HCT116 (cell line): ENCODE measurements at regions not wholly inside any gene's neighbourhood (a gene's known extent, or its start where the extent isn't known, plus 50 kb on each side); places are given as distances from the start of the nearest gene placed in this dataset.

Source experiments
- ATAC-seq: fragments of 200-7000 bp; cut with Tn5 transposase; 2 replicates; pipeline ENCODE4 v1.9.1; 2020; ENCODE audit warnings: mild to moderate bottlenecking, moderate library complexity
- BruUV-seq: library from RNA; stranded (reverse); fragments of 400-500 nt; replicated peaks from 2 replicates; lab custom pipeline; 2021; lab: Mats Ljungman, UMichigan
- CTCF ChIA-PET: fragments of 300-600 bp; sonication (Branson Sonifier 250); formaldehyde crosslinking; loops from one replicate; lab custom pipeline; 2021; ENCODE audit warnings: antibody characterized with exemption; lab: Charles Lee
- POLR2A ChIA-PET: fragments of 300-600, 350-600 bp; sonication (Branson Sonifier 250); formaldehyde crosslinking; loops from one replicate; lab custom pipeline; 2021; ENCODE audit warnings: antibody characterized with exemption; lab: Charles Lee
- RAD21 ChIA-PET, 2 experiments: fragments of 300-600 bp; sonication (Branson Sonifier 250); formaldehyde crosslinking; loops; one replicate each; lab custom pipeline; 2023; ENCODE audit warnings: low total read pairs in 2 of 2; ENCODE audit not compliant: uncharacterized antibody in 2 of 2, unreplicated experiment in 2 of 2, low non-redundant PET in 1 of 2; lab: Charles Lee
- DNase-seq: peaks from one replicate; pipeline ENCODE4 v3.0.0-alpha.2; 2010; ENCODE audit warnings: low read depth, low spot score
- H2AFZ ChIP-seq: fragments of 200-600 bp; shearing (Covaris generic), sonication (generic); 2 replicates; pipeline ENCODE4 v1.6.1; 2017; ENCODE audit warnings: low read depth, mixed run types, mixed read lengths, antibody characterized with exemption, low read length; ENCODE audit not compliant: poor library complexity, severe bottlenecking
- H3K27ac ChIP-seq: 2 replicates; pipeline ENCODE4 v1.5.1; 2012; ENCODE audit warnings: low read depth, low read length
- H3K27me3 ChIP-seq: fragments of 200-600 bp; sonication (generic); 2 replicates; pipeline ENCODE4 v1.6.1; 2016; ENCODE audit warnings: mixed run types, low read length, mixed read lengths; ENCODE audit not compliant: insufficient read depth
- H3K36me3 ChIP-seq, 2 experiments: fragments of 200-500 bp in 1 of 2; fragments of 200-600 bp in 1 of 2; sonication (Bioruptor generic) in 1 of 2; sonication (generic) in 1 of 2; 2 replicates each; pipeline versions ENCODE4 v1.5.1 to v1.6.1; 2014 to 2016; ENCODE audit warnings: low read length in 2 of 2, inconsistent platforms in 1 of 2, mixed read lengths in 1 of 2, mixed run types in 1 of 2; ENCODE audit not compliant: insufficient read depth in 2 of 2, control insufficient read depth in 1 of 2
- H3K4me1 ChIP-seq, 2 experiments: fragments of 200-600 bp in 1 of 2; sonication (generic) in 1 of 2; 2 replicates each; pipeline versions ENCODE4 v1.5.1 to v1.6.1; 2012 to 2017; ENCODE audit warnings: low read length in 2 of 2, inconsistent platforms in 1 of 2, mild to moderate bottlenecking in 1 of 2, mixed read lengths in 1 of 2, mixed run types in 1 of 2, moderate library complexity in 1 of 2; ENCODE audit not compliant: insufficient read depth in 2 of 2, control insufficient read depth in 1 of 2
- H3K4me2 ChIP-seq: fragments of 200-600 bp; sonication (generic); 2 replicates; pipeline ENCODE4 v1.6.1; 2017; ENCODE audit warnings: mixed run types, low read length, mixed read lengths
- H3K4me3 ChIP-seq, 2 experiments: fragments of 200-600 bp in 1 of 2; sonication (generic) in 1 of 2; replicated peaks in 1 of 2; 2 replicates each; pipeline ENCODE4 v1.5.1; 2011 to 2016; ENCODE audit warnings: low read length in 2 of 2, control low read depth in 1 of 2, low read depth in 1 of 2, mild to moderate bottlenecking in 1 of 2, mixed read lengths in 1 of 2, mixed run types in 1 of 2
- H3K79me2 ChIP-seq: fragments of 200-600 bp; sonication (generic); 2 replicates; pipeline ENCODE4 v1.6.1; 2017; ENCODE audit warnings: mild to moderate bottlenecking, mixed run types, low read length, moderate library complexity, mixed read lengths; ENCODE audit not compliant: insufficient read depth
- H3K9ac ChIP-seq: fragments of 200-600 bp; sonication (generic); 2 replicates; pipeline ENCODE4 v1.6.1; 2016; ENCODE audit warnings: low read length, mixed read lengths
- H3K9me2 ChIP-seq: fragments of 200-600 bp; sonication (generic), shearing (Covaris generic); 2 replicates; pipeline ENCODE4 v1.6.1; 2017; ENCODE audit warnings: mixed run types, mild to moderate bottlenecking, moderate library complexity; ENCODE audit not compliant: insufficient read depth
- H3K9me3 ChIP-seq, 2 experiments: fragments of 200-500 bp in 1 of 2; fragments of 200-600 bp in 1 of 2; sonication (Bioruptor generic) in 1 of 2; sonication (generic) in 1 of 2; 2 replicates each; pipeline ENCODE4 v1.6.1; 2014 to 2017; ENCODE audit warnings: low read length in 2 of 2, mixed read lengths in 2 of 2, inconsistent platforms in 1 of 2, low read depth in 1 of 2, mild to moderate bottlenecking in 1 of 2, mixed run types in 1 of 2, moderate library complexity in 1 of 2; ENCODE audit not compliant: control insufficient read depth in 1 of 2, insufficient read depth in 1 of 2
- H4K20me1 ChIP-seq: fragments of 200-600 bp; sonication (generic), shearing (Covaris generic); 2 replicates; pipeline ENCODE4 v1.6.1; 2017; ENCODE audit warnings: mixed run types, mild to moderate bottlenecking, moderate library complexity; ENCODE audit not compliant: insufficient read depth
- CBX3 ChIP-seq: IDR thresholded peaks from 2 replicates; pipeline ENCODE4 v1.6.1; 2012; ENCODE audit warnings: low read depth
- FOSL1 ChIP-seq: IDR thresholded peaks from 2 replicates; pipeline ENCODE4 v1.6.1; 2012; ENCODE audit warnings: low read depth
- JUND ChIP-seq: IDR thresholded peaks from 2 replicates; pipeline ENCODE4 v1.6.1; 2012
- POLR2A ChIP-seq: IDR thresholded peaks from 2 replicates; pipeline ENCODE4 v1.7.0; 2011; ENCODE audit warnings: borderline replicate concordance; ENCODE audit not compliant: insufficient read depth, insufficient read length; ENCODE audit errors: extremely low read depth
- SRF ChIP-seq: IDR thresholded peaks from 2 replicates; pipeline ENCODE4 v1.6.1; 2012; ENCODE audit warnings: low read depth
- TCF7L2 ChIP-seq: IDR thresholded peaks from 2 replicates; pipeline ENCODE4 v1.7.0; 2011; ENCODE audit warnings: borderline replicate concordance, inconsistent platforms; ENCODE audit not compliant: insufficient read depth, insufficient read length; ENCODE audit errors: extremely low read depth
- ZBTB33 ChIP-seq: IDR thresholded peaks from 2 replicates; pipeline ENCODE4 v1.6.1; 2011; ENCODE audit warnings: mild to moderate bottlenecking, low read length, moderate library complexity; ENCODE audit not compliant: insufficient replicate concordance; ENCODE audit errors: extremely low read depth
- ZFX ChIP-seq: fragments of 450-650 bp; IDR thresholded peaks from 2 replicates; pipeline ENCODE4 v1.6.1; 2017
- intact Hi-C: fragments of 100-400 bp; cut with micrococcal nuclease; formaldehyde crosslinking; loops from 2 replicates; pipeline ENCODE4 v1.10.0; 2022
- TF ChIP-seq, protein P1 (sequence below), 3 experiments: fragments of 200-600 bp in 1 of 3; sonication (generic) in 1 of 3; IDR thresholded peaks in 2 of 3; conservative IDR thresholded peaks in 1 of 3; 2 replicates each; pipeline ENCODE4 v1.5.1; 2012 to 2017; ENCODE audit warnings: low read depth in 2 of 3, low read length in 2 of 3, antibody characterized with exemption in 1 of 3, borderline replicate concordance in 1 of 3, control low read depth in 1 of 3, mild to moderate bottlenecking in 1 of 3, mixed read lengths in 1 of 3, mixed run types in 1 of 3, moderate library complexity in 1 of 3; ENCODE audit not compliant: insufficient read depth in 1 of 3

- TF ChIP-seq, protein P1, sequence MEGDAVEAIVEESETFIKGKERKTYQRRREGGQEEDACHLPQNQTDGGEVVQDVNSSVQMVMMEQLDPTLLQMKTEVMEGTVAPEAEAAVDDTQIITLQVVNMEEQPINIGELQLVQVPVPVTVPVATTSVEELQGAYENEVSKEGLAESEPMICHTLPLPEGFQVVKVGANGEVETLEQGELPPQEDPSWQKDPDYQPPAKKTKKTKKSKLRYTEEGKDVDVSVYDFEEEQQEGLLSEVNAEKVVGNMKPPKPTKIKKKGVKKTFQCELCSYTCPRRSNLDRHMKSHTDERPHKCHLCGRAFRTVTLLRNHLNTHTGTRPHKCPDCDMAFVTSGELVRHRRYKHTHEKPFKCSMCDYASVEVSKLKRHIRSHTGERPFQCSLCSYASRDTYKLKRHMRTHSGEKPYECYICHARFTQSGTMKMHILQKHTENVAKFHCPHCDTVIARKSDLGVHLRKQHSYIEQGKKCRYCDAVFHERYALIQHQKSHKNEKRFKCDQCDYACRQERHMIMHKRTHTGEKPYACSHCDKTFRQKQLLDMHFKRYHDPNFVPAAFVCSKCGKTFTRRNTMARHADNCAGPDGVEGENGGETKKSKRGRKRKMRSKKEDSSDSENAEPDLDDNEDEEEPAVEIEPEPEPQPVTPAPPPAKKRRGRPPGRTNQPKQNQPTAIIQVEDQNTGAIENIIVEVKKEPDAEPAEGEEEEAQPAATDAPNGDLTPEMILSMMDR (IDR thresholded peaks at IDR 0.05 in 2 of 3, conservative IDR thresholded peaks at IDR 0.05 in 1 of 3; ENCODE audit: borderline replicate concordance in 1 of 3, insufficient read depth in 1 of 3, low read depth in 2 of 3, low read length in 2 of 3), result no peak
- TF ChIP-seq, all 23 proteins: peak for 0
Measured at GRCh38 chr3:87626546-87626945, 350.2 kb upstream of the POU1F1 start (continued).

GRCh38 chr3:87625876-87626275 is 349.5 kb upstream of the POU1F1 start:
- DNase-seq (no peak), ATAC-seq (no peak)
- H3K9me2 ChIP-seq, result no peaks in the 10 kb centered on the region
- no peaks in the 10 kb centered on the region for H3K36me3 ChIP-seq
- no peak overlapping the region for H3K4me2 ChIP-seq
- no peaks in the 10 kb centered on the region for H4K20me1 ChIP-seq
- no peak overlapping the region for H3K4me3 ChIP-seq
- no peak overlapping the region for H2AFZ ChIP-seq
- H3K27ac ChIP-seq, result no peak overlapping the region
- RAD21 ChIA-PET, result no interaction called here
- no peak overlapping the region for H3K9ac ChIP-seq
- TF ChIP-seq, protein P1 (IDR thresholded peaks at IDR 0.05 in 2 of 3, conservative IDR thresholded peaks at IDR 0.05 in 1 of 3; ENCODE audit: borderline replicate concordance in 1 of 3, insufficient read depth in 1 of 3, low read depth in 2 of 3, low read length in 2 of 3), result no peak
- TF ChIP-seq ZBTB33, result no peak
- TF ChIP-seq CBX3, result no peak
- TF ChIP-seq POLR2A, result no peak
- no peak for TF ChIP-seq JUND
- no peak for TF ChIP-seq ZFX
- no peak for TF ChIP-seq FOSL1
- TF ChIP-seq SRF, result no peak
- TF ChIP-seq TCF7L2, result no peak
- intact Hi-C loops, result no loop called here
- no peaks in the 10 kb centered on the region for H3K9me3 ChIP-seq
- no peaks in the 10 kb centered on the region for H3K27me3 ChIP-seq
- BruUV-seq, result no TSS peak
- POLR2A ChIA-PET, result no interaction called here
- H3K79me2 ChIP-seq, result no peaks in the 10 kb centered on the region
- CTCF ChIA-PET, result no interaction called here
- no peaks in the 10 kb centered on the region for H3K4me1 ChIP-seq
